COR-L47 (cell line): ENCODE measurements at regions not wholly inside any gene's neighbourhood (a gene's known extent, or its start where the extent isn't known, plus 50 kb on each side); places are given as distances from the start of the nearest gene placed in this dataset.
A peak's percentile ranks its signal among the peaks of the same experiment; 100 is the strongest.

Source experiments
- DNase-seq: peaks from one replicate; lab custom pipeline; 2025; lab: John Stamatoyannopoulos, UW

DNA sequence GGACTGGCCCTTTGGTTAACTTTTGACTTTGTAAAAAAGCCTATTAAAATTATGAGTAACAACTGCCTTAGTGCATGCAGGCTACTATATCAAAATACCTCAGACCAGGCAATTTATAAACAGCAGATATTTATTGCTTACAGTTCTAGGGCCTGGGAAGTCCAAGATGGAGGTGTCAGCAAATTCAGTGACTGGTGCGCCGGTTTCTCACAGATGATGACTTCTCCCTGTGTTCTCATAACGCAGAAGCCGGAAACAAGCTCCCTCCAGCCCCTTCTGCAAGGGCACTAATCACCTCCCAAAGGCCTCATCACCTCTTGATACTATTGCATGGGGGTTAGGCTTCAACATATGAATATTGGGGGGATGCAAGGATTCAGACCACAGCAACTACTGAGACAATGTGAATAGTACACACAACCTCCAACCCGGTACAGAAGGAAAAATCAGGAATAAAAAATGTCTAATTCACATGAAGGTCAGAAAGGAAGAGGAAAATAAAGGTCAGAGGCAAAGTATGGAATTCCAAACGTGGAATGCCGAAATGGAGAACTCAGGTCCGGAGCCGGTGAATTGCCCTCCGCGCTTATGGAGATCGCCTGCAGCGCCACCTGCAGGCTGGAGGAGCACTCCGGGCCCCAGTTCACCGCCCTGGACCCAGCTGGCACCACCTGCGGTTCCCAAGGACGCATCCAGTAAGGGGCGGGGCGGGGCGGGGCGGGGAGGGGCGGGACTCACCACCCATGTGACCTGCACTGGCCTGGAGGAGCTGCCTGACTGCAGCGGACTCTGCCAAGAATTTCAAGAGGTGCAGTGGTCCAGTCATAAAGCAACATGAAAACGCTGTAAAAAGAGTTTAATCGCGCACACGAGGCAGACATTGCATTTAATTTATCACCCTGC is 203.4 kb downstream of the KIF26A start:
- DNase-seq, result no peak

DNA sequence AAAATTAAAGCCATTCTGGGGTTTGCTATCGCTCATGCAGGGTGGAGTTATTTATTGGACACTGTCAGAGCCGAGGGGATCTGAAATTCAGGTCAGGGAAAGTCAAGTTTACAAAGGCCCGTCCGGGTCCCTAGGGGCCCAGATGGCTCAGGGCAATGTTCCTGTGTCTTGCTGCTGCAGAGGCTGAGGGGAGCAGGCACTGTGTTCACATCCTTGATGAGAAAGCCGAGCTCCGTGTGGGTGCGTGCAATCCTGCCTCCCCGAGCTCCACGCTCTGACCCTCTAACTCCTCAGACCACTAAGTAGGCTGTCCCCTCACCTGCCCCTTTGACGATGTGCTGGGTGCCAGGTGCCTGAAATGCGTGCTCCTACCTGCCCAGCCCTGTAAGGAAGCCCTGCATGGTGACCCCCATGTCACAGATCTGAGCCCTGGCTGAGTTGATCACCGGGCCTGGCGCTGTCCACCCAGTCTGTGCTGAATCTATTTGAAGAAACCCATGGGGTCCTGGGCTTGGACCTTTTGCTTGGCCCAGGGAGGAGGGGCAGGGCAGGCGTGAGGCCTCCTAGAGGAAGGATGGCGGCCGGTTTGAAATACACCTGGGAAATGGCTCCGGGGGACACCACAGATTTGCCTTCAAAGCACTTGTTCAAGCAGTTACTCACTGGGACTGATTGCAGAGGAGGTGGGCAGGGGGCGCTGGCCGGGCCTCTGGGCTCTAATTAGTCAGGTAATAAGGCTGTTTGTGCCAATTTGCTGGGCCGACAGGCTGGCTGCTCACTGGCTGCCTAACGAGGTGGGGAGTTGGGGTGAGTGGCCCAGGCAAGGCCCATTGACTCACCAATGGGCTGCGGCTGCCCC is 204.3 kb downstream of the KIF26A start:
- no peak for DNase-seq

DNA sequence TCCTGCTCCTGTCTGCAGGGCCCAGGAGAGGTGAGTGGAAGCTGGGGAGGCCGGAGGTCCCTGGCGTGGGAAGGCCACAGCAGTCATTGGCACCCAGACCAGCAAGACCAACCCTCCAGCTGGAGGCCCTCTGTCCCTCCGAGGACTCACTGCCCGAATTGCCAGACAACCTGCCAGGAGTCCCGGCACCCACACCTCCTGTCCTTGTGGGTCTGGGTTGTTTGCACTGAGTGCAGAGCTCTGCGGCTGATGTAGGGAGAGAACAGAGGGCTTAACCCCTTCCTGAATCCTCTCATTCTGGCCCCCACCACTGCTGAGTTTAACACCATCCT is 204.9 kb downstream of the KIF26A start:
- no peak for DNase-seq

DNA sequence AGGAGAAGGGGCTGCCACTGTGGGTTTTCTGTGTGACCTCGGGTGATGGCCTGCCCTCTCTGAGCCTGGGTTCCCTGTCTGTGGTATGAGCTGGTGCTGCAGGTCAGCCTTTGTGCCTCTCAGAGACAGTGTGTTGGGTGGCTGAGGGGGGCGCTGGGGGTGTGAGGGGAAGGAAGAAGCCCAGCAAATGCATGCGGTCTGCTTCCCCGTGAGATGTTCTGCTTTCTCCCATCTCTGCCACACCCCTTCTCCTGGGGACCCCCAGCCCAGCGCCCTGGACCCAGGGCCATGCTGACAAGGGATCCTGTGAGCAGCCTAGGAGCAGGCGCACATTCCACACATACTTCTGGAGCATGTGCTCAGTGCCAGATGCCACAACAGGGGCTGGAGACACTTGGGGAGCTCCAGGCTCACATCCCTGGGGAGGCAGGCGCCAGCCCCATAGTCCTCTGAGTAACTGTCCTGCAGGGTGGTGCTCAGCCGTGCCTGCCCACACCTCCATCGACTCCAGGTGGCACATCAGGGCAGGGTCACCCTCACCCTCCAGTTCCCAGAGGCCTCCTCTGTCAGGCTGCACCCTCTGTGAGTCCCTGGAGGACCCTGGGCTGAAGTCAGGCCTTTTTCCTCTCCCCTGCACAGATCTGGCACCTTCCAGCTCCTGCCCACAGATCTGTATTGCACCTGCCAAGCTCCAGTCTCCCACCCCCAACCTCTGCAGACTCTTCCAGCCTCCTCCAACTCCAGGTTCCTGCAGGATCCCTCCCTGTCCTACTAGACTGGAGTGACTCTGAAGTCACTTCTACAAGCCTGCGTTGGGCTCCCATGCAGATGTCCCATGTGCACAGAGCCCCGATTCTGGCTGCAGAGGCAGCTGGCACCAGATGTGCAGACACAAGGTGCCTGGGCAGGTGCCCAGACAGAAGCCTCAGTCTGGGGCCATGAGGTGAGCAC is 205.6 kb downstream of the KIF26A start:
- DNase-seq, result peak; percentile 54

DNA sequence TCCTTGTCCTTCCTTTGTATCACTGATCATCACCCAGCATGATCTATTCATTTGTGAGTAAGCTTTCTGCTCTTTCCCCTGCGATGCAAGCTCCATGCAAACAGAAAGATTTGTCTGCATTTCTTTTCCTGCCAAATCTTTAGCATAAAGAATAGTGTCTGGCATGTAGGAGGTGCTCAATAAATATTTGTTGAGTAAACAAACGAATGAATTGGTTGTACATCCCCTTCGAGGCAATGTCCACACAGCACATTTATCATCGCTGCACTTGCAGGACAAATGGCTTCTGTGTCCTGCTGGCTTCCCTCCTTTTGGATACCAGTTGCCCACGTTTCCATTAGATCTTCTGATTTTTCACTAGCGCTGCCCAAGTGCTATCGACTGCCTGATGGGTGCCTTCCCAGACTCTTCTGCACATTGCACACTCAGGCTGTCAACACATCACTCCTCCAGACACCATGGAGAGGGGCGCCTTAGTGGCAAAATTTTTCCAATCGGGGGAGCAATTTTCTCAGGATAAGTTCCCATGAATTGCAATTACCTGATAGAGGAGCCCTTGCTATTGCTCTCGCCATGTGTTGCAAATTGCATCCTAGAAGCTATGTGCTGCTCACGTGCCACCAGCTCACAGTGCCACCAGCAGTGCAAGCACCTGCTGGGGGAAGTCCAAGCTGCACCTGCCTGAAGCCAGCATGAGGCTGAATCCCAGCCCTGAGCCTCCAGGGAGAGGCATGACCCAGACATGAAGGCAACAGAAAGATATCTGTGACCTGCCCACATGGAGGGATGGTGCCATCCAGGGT is 206.6 kb downstream of the KIF26A start:
- DNase-seq, result peak; percentile 92

DNA sequence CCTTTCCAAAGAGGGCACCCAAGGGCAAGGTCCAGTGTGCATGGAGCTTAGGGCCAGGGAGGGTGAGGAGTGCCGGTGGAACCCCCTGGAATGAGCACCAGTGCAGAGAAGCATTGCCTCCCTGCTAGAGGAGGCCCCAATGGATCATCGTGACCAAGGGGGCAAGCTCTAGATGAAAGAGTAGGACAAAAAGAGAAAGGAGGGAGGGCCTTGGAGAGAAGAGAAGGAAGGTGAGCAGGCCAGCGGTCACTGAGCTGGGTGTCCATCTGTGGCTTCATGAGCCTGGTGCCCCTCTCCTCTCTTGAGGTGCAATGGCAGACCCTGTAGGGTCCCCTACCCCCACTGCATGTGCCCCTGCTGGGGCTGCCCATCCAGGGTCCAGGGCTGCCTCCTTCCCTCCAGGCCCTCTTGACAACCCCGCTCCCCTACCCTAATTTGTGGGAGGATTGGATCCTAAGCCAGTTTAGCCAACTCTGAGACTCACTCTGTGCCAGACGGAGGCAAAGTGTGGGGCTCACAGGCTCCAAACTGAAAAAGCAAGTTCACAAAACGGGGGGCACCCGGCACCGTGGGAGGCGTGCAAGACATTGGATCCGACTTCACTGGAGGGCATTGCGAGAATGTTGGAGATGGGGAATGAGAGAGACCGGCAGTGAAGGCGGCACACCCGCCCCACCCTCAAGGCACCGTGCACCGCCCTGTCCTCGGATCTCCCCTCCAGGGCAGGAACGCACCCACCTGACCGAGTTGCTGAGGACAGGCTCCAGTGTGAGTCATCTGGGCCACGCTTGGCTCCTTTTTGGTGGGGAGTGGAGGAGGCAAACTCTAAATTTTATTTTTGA is 207.5 kb downstream of the KIF26A start:
- no peak for DNase-seq

DNA sequence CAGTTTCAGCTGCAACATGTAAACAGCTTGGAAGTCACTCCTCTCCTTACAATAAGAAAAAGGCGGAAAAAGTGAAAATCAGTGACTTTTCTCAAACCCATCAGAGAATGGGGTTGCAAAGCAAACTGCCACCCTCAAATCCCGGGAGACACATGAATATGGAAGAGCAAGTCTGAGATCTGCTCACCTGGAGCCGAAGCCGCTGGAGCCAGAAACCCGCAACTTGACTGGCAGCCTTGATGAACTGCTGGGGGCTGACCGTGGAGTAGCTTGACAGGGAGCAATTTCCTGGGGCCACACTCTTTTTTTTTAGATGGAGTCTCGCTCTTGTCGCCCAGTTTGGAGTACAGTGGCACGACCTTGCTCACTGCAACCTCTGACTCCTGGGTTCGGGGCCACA is 208.2 kb downstream of the KIF26A start:
- no peak for DNase-seq

DNA sequence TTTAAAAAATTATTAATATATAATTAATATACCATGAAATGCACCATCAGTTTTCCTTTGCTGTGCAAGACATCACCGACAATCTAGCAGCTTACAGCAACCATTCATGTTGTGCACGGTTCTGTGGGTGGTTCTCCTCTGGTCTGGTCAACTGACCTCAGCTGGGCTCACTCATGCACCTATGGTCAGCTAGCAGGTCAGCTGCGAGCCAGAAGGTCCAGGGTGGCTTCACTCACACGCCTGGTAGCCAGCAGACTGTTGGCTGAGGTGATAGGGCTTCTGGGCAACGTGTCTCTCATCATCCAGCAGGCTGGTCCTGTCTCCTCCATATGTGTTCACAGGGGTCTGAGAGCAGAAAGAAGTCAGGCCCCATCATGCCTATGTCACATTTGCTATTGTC is 210.4 kb downstream of the KIF26A start:
- no peak for DNase-seq

DNA sequence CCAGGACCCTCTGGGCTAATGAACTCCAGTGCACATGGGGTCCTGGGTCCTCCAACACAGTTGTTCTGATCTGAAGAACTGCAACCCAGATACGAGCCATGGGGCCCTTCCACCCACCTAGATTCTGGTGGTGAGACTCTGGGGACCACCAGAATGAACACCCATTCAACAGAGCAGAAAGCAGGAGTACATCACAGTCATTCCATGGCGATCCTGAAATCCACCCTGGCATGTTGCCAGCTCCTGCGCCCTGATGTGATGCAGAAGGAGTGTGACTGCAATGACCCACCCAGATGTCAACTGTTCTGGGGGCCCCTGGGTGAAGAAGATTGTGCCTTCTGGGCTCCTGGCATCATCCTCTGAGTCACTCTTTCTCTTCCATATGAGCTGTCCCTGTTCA is 211.6 kb downstream of the KIF26A start:
- peak; percentile 58 for DNase-seq

DNA sequence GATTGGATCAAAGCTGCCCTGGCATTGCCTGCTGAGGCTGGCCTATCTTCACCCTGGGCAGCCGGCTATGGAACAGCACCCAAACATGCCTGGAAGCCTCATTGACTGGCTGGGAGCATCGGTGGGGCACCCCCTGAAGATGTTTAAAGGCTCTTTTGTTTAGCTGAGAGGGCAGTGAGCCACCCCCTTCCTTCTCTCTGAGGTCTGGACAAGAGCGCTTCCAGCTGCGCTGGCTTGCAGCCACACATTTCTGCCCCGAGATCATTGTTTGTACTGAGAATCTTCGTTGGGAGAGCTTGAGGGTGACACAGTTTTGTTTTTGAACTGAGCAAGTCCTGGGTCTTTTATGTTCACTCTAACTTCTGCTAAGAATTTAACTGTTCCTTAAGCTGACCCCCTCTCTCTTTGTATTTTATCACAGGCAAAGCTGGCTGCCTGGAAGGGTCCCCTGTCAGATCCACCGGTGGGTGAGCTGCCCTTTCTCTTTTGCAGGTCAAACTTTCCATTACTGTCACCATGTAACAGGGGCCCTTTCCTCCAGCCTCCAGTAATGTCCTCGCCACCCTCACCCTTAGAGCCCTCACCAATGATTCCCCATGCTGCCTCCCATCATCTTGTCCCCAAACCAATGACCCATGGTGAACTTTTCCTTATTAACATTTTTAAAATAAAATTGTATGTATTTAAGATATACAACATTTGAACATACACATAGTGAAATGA is 212.2 kb downstream of the KIF26A start:
- peak; percentile 93 for DNase-seq

DNA sequence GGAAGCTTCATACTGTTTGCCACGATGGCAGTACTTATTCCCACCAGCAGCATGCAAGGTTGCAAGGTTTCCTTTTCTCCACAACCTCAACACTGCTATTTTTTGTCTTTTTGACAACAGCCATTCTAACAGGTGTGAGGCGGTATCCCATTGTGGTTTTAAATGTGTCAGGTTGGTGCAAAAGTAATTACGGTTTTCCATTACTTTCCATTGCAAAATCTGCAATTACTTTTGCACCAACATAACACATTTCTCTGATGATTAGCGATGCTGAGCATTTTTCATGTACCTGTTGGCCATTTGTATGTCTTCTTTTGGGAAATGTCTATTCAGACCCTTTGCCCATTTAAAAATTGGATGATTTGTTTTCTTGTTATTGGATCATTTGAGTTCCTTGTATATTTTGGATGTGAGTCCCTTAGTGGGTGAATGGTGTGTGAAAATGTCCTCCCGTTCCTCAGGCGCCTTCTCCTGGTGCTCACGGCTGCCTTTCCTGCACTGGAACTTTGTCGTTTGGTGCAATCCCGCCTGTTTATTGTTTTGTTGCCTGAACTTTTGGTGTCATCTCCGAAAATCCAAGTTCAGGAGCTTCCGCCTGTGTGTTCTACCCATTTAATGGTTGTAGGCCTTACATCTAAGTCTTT is 213.6 kb downstream of the KIF26A start:
- no peak for DNase-seq

DNA sequence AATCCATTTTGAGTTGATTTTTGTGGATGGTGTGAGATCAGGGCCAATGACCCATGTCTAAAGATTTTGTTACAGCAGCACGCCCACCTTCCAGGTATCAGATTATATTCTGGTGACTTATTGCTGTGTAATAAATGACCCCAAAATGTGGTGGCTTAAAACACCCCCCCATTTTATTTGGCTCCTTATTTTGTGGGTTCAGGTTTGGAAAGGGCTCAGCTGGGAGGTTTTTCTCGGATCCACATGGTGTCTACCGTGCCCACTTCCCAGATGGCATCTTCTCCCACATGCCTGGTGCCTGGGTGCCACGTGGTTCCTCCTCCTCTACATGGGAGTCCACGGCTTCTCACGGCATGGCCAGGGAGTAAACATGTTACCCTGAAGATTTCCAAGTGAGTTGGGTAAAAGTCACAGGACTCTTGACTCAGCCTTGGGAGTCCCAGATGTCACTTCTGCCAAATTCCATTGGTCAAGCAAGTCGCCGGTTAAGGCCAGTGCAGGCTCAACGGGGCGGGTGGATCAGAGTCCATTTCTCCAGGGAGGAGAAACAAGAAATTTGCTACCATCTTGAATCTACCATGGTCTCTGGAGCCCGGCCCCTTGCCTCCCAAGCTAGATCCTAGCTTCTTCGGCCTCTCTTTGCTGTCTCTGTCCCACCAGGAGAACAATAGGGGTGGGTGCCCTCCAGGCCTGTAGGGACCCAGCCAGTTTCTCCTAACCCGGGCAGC is 214.3 kb downstream of the KIF26A start:
- DNase-seq, result no peak

DNA sequence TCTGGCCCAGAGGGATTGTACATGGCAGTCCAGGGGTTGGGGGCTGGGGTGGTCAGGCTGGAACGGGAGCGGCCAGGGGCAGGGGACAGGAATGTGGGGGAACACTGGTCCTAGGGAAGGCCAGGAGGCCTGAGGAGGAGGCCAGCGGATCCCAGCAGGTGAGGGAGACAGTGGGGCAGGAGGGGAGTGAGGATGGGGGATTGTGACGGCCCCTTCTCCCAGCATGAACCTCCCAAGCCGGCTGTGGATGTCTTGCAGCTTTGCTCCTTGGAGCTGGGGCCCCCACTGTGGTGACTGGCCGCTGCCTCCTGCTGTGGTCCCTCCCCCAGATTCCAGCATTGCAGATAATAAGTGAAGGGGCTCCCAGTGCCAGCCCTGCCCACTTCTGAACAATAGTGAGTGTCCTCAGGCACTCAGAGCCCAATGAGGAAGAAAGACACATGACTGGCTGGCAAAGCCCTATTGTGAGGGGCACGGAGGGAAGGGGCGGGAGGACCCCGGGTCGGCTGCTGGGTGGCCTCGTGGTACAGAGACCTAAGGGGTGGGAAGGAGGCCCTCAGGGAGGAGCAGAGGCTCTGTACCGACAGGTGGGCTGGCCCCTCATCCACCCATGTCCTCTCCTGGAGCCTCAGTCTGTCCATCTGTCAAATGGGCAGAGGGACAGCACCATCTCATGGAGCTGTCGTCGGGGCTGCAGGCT is 215.0 kb downstream of the KIF26A start:
- no peak for DNase-seq

DNA sequence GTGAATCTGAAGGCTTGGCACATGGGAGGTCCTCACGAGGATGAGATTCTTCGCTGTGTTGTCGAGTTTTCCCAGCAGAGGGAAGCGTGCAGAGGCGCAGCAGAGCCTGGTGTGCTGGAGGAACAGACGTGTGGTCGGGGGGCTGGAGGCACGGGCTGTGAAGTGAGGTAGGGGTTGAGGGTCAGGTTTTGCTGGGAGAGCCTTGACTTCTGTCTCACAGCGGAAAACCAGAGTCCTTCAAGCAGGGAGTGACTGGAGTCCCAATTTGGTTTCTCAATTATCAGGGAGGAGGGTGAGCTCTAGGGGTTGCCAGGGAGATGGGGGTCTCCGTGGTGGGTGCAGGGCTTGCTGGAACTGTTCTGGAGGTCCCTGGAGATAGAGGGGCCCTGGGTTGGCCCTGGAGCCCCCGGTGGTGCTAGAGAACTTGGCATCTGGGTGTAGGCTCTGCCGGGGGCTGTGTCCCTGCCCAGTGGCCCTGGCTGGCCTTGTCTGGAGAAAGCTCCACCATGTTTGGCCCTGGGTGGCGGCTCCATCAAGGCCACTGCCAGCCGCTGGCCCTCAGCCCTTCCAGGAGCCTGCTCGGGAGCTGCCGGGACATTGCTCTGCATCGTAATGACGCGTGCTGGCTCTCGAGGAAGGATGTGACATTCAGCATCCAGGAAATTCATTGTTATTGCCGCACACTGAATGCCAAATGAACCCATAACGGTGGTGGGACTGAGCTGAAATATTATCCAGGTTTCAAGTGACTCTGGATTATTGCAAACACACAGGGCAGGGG is 215.7 kb downstream of the KIF26A start:
- no peak for DNase-seq

DNA sequence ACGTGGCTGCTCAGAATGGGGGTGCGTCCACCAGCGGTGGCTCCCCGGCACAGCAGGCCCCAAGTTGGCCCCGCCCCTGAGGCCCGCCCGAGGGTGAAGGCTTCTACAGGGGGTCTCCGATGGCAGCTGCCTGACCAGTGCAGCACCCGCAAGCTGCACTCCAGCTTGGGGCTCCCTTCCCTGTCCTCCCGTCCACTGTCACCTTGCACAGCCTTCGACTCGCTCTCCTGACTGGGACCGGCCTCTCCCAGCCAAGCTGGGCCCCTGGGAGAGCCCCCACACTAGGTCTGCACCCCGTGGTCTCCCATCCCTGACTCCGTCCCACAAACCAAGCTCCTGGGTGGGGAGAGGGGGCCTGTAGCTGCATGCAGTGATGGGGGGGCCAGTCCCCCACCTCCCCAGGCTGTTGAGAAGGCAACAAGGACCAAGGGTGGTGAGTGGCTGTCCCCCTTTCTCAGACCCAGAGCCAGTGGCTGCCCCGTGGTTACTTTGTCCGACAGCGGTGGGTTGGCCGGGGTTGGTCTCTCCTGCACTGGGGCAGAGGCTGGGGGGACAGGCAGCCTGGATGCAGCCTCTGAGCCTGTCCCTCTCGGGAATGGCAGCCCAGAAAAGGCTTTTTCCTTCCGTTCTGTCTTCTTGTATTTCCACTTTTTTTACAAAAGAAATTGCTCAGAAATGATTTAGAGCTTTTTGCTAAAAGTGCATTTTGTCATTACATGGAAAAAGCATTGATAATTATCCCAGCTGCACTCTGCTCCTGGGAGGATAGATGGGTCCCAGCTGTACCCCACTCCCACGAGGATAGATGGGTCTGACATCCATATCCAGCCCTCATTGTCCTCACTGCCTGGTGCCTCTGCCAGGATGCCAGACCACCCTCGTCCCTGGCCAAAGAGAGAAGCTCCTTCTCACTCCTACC is 217.0 kb downstream of the KIF26A start:
- no peak for DNase-seq
